GM12864 (cell line): ENCODE measurements at regions not wholly inside any gene's neighbourhood (a gene's known extent, or its start where the extent isn't known, plus 50 kb on each side); places are given as distances from the start of the nearest gene placed in this dataset.

ENCODE experiments used
- DNase-seq: peaks from one replicate; pipeline ENCODE4 v3.0.0-alpha.2; 2011; ENCODE audit warnings: low read depth
- H3K4me3 ChIP-seq: 2 replicates; pipeline ENCODE4 v1.5.1; 2011; ENCODE audit warnings: mild to moderate bottlenecking, low read depth, low read length, control low read depth
- CTCF ChIP-seq: IDR thresholded peaks from 2 replicates; pipeline ENCODE4 v1.5.1; 2011; ENCODE audit warnings: low read depth, mild to moderate bottlenecking, moderate library complexity, low read length, control low read depth, inconsistent platforms; ENCODE audit errors: missing control alignments

- DNase-seq: no peak
- H3K4me3 ChIP-seq: no peak overlapping the region
- TF ChIP-seq CTCF: no peak
Observed at GRCh38 chr4:180794333-180794732, 1448.9 kb upstream of the TENM3 start.

- H3K4me3 ChIP-seq: no peak overlapping the region
- no peak for TF ChIP-seq CTCF
- DNase-seq: no peak
Observed at GRCh38 chr4:180798036-180798577, 1445.1 kb upstream of the TENM3 start.

- no peak overlapping the region for H3K4me3 ChIP-seq
- no peak for DNase-seq
- TF ChIP-seq CTCF: no peak
Observed at GRCh38 chr4:180799798-180800197, 1443.4 kb upstream of the TENM3 start.

GRCh38 chr4:180805101-180805500 lies 1438.1 kb upstream of the TENM3 start:
- H3K4me3 ChIP-seq: no peak overlapping the region
- TF ChIP-seq CTCF: no peak
- no peak for DNase-seq

GRCh38 chr4:180808862-180809261 lies 1434.3 kb upstream of the TENM3 start:
- TF ChIP-seq CTCF: no peak
- DNase-seq: no peak

GRCh38 chr4:180809439-180809838 lies 1433.8 kb upstream of the TENM3 start:
- no peak for DNase-seq
- no peak for TF ChIP-seq CTCF
- H3K4me3 ChIP-seq: no peak overlapping the region

More at GRCh38 chr4:180808862-180809261, 1434.3 kb upstream of the TENM3 start:
- H3K4me3 ChIP-seq: no peak overlapping the region

- no peak for TF ChIP-seq CTCF
- no peak overlapping the region for H3K4me3 ChIP-seq
- DNase-seq: no peak
Observed at GRCh38 chr4:180810581-180810980, 1432.6 kb upstream of the TENM3 start.
